ENCODE measurements at regions not wholly inside any gene's neighbourhood (a gene's known extent, or its start where the extent isn't known, plus 50 kb on each side); places are given as distances from the start of the nearest gene placed in this dataset.

DNA sequence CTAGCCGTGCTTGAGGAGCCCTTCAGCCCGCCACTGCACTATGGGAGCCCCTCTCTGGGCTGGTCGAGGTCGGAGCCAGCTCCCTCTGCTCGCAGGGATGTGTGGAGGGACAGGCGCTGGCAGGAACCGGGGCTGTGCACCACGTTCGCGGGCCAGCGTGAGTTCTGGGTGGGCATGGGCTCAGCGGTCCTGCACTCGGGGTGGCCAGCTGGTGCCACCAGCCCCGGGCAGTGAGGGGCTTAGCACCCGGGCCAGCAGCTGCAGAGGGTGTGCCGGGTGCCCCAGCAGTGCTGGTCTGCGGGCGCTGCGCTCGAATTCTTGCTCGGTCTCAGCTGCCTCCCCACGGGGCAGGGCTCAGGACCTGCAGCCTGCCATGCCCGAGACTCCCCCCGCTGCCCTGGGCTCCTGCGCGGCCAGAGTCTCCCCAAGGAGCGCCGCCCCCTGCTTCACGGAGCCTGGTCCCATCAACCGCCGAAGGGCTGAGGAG is 90.8 kb upstream of the NRG3 start:
- Histone ChIP-seq H3K27ac (no peak overlapping the region), H3K27me3 (no peaks in the 10 kb centered on the region), H3K36me3 (no peaks in the 10 kb centered on the region), H3K4me1 (no peaks in the 10 kb centered on the region), H3K4me3 (no peak overlapping the region), H3K9me3 (peaks cover 0 to 17% (median 0%) of the 10 kb centered on the region in 4 donors)
- no peak for DNase-seq (ENCODE audit: low spot score in 2 of 2)
- WGBS, 2 donors: 71 to 84% methylated on average over 3 to 23 of the region's 31 CpGs
- TF ChIP-seq, protein P1, sequence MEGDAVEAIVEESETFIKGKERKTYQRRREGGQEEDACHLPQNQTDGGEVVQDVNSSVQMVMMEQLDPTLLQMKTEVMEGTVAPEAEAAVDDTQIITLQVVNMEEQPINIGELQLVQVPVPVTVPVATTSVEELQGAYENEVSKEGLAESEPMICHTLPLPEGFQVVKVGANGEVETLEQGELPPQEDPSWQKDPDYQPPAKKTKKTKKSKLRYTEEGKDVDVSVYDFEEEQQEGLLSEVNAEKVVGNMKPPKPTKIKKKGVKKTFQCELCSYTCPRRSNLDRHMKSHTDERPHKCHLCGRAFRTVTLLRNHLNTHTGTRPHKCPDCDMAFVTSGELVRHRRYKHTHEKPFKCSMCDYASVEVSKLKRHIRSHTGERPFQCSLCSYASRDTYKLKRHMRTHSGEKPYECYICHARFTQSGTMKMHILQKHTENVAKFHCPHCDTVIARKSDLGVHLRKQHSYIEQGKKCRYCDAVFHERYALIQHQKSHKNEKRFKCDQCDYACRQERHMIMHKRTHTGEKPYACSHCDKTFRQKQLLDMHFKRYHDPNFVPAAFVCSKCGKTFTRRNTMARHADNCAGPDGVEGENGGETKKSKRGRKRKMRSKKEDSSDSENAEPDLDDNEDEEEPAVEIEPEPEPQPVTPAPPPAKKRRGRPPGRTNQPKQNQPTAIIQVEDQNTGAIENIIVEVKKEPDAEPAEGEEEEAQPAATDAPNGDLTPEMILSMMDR (IDR thresholded peaks at IDR 0.05): no peak
- TF ChIP-seq POLR2A (IDR thresholded peaks at IDR 0.05) (no peak), EP300 (IDR thresholded peaks at IDR 0.05) (no peak)

DNA sequence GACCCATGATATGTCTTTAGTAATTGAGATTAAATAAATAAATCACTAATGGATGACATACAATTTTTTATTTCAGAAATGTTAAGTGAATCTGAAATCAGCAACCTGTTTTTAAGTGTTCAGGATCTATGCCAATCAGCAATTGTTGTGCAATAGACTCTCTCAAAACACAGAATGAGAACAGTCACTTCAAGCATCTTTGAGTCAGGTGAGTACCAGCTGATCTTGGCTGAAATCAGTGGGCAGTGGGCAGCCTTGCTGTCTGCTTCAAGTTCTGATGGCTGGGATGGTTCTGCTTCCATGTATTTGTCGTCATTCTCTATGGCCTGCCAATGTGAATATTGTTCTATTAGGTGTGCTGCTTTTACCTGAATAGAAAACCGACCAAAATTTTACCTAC is 82.3 kb upstream of the NRG3 start:
- H3K27me3 ChIP-seq: no peaks in the 10 kb centered on the region
- no peaks in the 10 kb centered on the region for H3K36me3 ChIP-seq
- no peaks in the 10 kb centered on the region for H3K4me1 ChIP-seq
- H3K9me3 ChIP-seq: no peaks in the 10 kb centered on the region
- 77 to 86% methylated on average over 2 of the region's 2 CpGs for WGBS, 2 donors
- TF ChIP-seq, protein P1 (IDR thresholded peaks at IDR 0.05): no peak
- no peak for TF ChIP-seq POLR2A (IDR thresholded peaks at IDR 0.05)
- TF ChIP-seq EP300 (IDR thresholded peaks at IDR 0.05): no peak
- DNase-seq (ENCODE audit: low spot score in 2 of 2): no peak
- no peak overlapping the region for H3K27ac ChIP-seq
- no peak overlapping the region for H3K4me3 ChIP-seq

DNA sequence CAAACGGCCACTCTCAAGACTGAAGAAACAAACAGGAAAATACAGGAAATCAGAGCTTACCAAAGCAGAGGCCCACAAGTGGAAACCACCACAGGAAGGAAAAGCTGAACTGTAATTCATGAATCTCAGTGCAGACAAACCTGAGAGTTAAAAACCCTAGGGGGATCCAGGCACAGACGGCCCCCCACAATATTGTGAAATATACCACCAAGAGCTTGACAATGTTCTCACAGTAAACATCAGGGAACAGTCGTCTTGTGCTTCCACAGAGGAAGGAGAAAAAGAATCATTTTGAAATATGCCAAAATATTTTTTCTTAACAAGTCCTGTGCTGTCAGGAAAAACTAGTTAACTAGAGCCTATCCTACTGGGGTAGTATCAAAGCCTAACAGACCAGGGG is 68.2 kb upstream of the NRG3 start:
- no peak for DNase-seq (ENCODE audit: low spot score in 2 of 2)
- no peaks in the 10 kb centered on the region for H3K4me1 ChIP-seq
- no peak overlapping the region for H3K4me3 ChIP-seq
- WGBS, 2 donors: 45 to 51% methylated on average over 3 of the region's 3 CpGs
- no peaks in the 10 kb centered on the region for H3K27me3 ChIP-seq
- H3K36me3 ChIP-seq: no peaks in the 10 kb centered on the region
- H3K9me3 ChIP-seq: peaks cover 0 to 32% (median 0%) of the 10 kb centered on the region in 4 donors
- TF ChIP-seq, protein P1 (IDR thresholded peaks at IDR 0.05): no peak
- TF ChIP-seq POLR2A (IDR thresholded peaks at IDR 0.05): no peak
- TF ChIP-seq EP300 (IDR thresholded peaks at IDR 0.05): no peak
- H3K27ac ChIP-seq: no peak overlapping the region

DNA sequence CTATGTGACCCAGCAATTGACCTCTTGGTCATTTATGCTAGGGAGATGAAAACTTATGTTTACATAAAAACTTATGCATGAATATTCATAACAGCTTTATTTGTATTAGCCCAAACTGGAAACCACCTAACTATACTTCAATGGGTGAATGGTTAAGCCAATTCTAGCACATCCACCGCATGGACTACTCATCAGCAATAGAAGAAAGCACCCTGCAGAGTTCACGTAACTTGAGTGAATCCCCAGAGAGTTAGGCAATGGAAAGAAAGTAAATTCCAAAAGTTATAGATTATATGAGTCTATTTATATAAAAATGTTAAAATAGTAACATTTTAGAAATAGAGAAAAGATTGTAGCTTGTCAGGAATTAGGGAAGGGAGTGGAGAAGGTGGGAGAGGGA is 60.2 kb upstream of the NRG3 start:
- DNase-seq (ENCODE audit: low spot score in 2 of 2): no peak
- peaks cover 0 to 29% (median 0%) of the 10 kb centered on the region in 4 donors for H3K9me3 ChIP-seq
- no peaks in the 10 kb centered on the region for H3K27me3 ChIP-seq
- TF ChIP-seq POLR2A (IDR thresholded peaks at IDR 0.05): no peak
- TF ChIP-seq, protein P1 (IDR thresholded peaks at IDR 0.05): no peak
- TF ChIP-seq EP300 (IDR thresholded peaks at IDR 0.05): no peak
- H3K4me1 ChIP-seq: no peaks in the 10 kb centered on the region
- no peak overlapping the region for H3K27ac ChIP-seq
- no peak overlapping the region for H3K4me3 ChIP-seq
- no peaks in the 10 kb centered on the region for H3K36me3 ChIP-seq
- 66 to 74% methylated on average over 2 of the region's 2 CpGs for WGBS, 2 donors

DNA sequence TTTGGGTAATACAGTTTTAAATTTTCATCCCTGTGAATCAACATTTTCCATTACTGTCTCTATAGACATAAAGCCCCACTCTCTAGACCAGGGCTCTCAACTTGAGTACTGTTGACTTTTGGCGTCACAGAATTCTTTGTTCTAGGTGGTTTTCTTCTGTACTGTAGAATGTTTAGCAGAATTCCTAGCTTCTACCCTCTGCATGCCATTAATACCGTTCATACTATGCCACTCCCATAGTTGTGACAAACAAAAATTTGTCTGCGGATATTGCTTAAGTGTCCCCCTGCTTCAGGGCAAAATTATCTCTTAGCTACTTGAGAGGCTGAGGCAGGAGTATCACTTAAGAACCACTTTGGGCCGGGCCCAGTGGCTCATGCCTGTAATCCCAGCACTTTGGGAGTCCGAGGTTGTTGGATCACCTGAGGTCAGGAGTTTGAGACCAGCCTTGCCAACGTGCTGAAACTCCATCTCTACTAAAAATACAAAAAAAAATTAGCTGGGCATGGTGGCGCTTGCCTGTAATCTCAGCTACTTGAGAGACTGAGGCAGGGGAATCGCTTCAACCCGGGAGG is 57.3 kb upstream of the NRG3 start:
- 80 to 82% methylated on average over 9 of the region's 9 CpGs for WGBS, 2 donors
- H3K4me3 ChIP-seq: no peak overlapping the region
- no peaks in the 10 kb centered on the region for H3K36me3 ChIP-seq
- H3K9me3 ChIP-seq: peaks cover 0 to 10% (median 0%) of the 10 kb centered on the region in 4 donors
- no peaks in the 10 kb centered on the region for H3K27me3 ChIP-seq
- no peak overlapping the region for H3K27ac ChIP-seq
- TF ChIP-seq, protein P1 (IDR thresholded peaks at IDR 0.05): no peak
- TF ChIP-seq POLR2A (IDR thresholded peaks at IDR 0.05): no peak
- no peak for TF ChIP-seq EP300 (IDR thresholded peaks at IDR 0.05)
- DNase-seq (ENCODE audit: low spot score in 2 of 2): no peak
- no peaks in the 10 kb centered on the region for H3K4me1 ChIP-seq

Data from tibial nerve (tissue), 4 donors.